ENCODE measurements at regions not wholly inside any gene's neighbourhood (a gene's known extent, or its start where the extent isn't known, plus 50 kb on each side); places are given as distances from the start of the nearest gene placed in this dataset.

DNA sequence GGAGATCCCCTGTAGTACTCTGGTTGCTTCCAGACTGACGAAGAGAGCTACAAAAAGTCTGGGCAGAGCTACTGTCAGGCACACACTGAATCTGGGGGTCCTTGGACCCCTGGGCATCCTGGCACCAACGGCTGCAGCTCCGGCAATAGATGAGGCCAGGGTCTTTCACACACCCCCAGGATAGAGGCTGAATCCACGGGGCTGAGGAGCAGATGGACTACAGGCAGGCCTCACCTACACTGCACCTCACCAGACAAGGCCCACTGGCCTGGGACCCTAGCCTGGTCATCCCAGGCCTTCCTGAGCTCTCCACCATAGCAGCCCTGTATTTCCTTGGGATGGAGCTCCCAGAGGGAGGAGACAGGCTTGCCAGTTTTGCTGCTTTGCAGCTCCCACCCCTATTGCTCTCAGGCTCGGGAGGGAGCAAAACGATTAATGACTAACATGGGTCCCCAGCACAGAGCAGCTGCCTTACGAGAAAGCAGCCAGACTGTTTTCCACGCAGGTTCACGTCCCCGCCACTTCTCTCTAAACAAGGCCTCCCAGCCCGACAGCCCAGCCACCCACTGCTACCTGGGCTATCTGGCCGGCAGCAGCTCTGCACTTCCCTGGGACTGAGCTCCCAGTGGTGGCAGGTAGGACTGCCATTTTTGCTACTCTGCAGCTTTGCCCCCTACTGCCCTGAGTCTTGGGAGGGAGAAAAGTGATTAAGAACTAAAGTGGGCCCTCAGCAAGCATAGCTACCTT lies 1022.5 kb upstream of the ADGRL2 start:
- TF ChIP-seq SMC3 (conservative IDR thresholded peaks at IDR 0.05; ENCODE audit: poor library complexity) (no peak), EP300 (conservative IDR thresholded peaks at IDR 0.05; ENCODE audit: poor library complexity, severe bottlenecking) (no peak)
- H2AFZ ChIP-seq (ENCODE audit: low read depth, low read length), result no peak overlapping the region
- no peaks in the 10 kb centered on the region for H3K27me3 ChIP-seq (ENCODE audit: insufficient read depth, low read depth, low read length)
- no peaks in the 10 kb centered on the region for H4K20me1 ChIP-seq (ENCODE audit: insufficient read depth)
- no peaks in the 10 kb centered on the region for H3K79me2 ChIP-seq (replicated peaks; ENCODE audit: insufficient read depth, low read length)
- H3K4me3 ChIP-seq (ENCODE audit: low read length), result no peak overlapping the region
- no peak overlapping the region for H3K4me2 ChIP-seq (ENCODE audit: low read length)
- no peaks in the 10 kb centered on the region for H3K36me3 ChIP-seq (ENCODE audit: insufficient read depth, low read length)
- no peaks in the 10 kb centered on the region for H3K9me2 ChIP-seq (ENCODE audit: insufficient read depth, low read length)
- H3K27ac ChIP-seq (ENCODE audit: low read length), result no peak overlapping the region
- H3K9me3 ChIP-seq (ENCODE audit: low read length), result no peaks in the 10 kb centered on the region
- no peaks in the 10 kb centered on the region for H3F3A ChIP-seq (ENCODE audit: insufficient read depth, low read length, poor library complexity, severe bottlenecking)
- H3K9ac ChIP-seq (ENCODE audit: low read length), result no peak overlapping the region

GRCh38 chr1:80776266-80776665 lies 1024.5 kb upstream of the ADGRL2 start:
- Histone ChIP-seq H3K27me3 (ENCODE audit: insufficient read depth, low read depth, low read length) (no peaks in the 10 kb centered on the region), H3K27ac (ENCODE audit: low read length) (no peak overlapping the region), H3K4me2 (ENCODE audit: low read length) (no peak overlapping the region), H3K79me2 (replicated peaks; ENCODE audit: insufficient read depth, low read length) (no peaks in the 10 kb centered on the region), H3K9ac (ENCODE audit: low read length) (no peak overlapping the region), H3K9me2 (ENCODE audit: insufficient read depth, low read length) (no peaks in the 10 kb centered on the region), H4K20me1 (ENCODE audit: insufficient read depth) (no peaks in the 10 kb centered on the region), H3K9me3 (ENCODE audit: low read length) (no peaks in the 10 kb centered on the region), H3K36me3 (ENCODE audit: insufficient read depth, low read length) (no peaks in the 10 kb centered on the region), H3F3A (ENCODE audit: insufficient read depth, low read length, poor library complexity, severe bottlenecking) (no peaks in the 10 kb centered on the region), H2AFZ (ENCODE audit: low read depth, low read length) (no peak overlapping the region), H3K4me3 (ENCODE audit: low read length) (no peak overlapping the region)
- no peak for TF ChIP-seq RAD21 (conservative IDR thresholded peaks at IDR 0.05)
- TF ChIP-seq SMC3 (conservative IDR thresholded peaks at IDR 0.05; ENCODE audit: poor library complexity), result no peak
- TF ChIP-seq EZH2 (IDR thresholded peaks at IDR 0.05; ENCODE audit: borderline replicate concordance, insufficient read depth, low read length, poor library complexity, severe bottlenecking), result no peak
- TF ChIP-seq TAF1 (IDR thresholded peaks at IDR 0.05; ENCODE audit: low read depth), result no peak
- no peak for TF ChIP-seq MXI1 (conservative IDR thresholded peaks at IDR 0.05; ENCODE audit: poor library complexity, severe bottlenecking)

DNA sequence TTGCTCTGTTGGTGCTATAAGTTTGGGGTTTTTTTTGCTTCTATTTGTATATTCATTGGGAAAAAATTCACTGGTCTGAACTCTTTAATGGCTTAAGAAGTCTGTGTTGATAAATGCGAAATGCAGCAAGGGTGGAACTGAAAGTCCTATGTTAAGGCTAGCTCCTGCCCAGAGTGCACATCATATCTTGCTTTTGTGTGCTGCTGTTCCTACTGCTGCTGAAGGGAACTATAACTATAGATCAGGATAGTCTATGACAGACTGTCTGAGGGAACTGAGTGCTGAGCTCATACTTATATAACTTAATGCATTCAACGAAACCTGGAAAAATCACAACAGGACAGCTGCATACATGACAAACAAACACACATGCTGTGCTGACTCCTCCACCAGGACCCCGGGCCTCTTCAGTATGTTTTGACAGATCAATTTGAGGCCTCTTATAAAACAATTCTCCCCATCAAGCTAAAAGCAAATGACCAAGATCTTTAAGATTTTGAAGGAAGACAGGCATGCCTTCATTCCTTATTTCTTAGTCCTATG lies 1031.5 kb upstream of the ADGRL2 start:
- Histone ChIP-seq H3K79me2 (replicated peaks; ENCODE audit: insufficient read depth, low read length) (no peaks in the 10 kb centered on the region), H2AFZ (ENCODE audit: low read depth, low read length) (no peak overlapping the region), H4K20me1 (ENCODE audit: insufficient read depth) (no peaks in the 10 kb centered on the region), H3K4me2 (ENCODE audit: low read length) (no peak overlapping the region), H3K4me3 (ENCODE audit: low read length) (no peak overlapping the region), H3K9me3 (ENCODE audit: low read length) (no peaks in the 10 kb centered on the region), H3F3A (ENCODE audit: insufficient read depth, low read length, poor library complexity, severe bottlenecking) (no peaks in the 10 kb centered on the region), H3K9me2 (ENCODE audit: insufficient read depth, low read length) (no peaks in the 10 kb centered on the region), H3K27ac (ENCODE audit: low read length) (no peak overlapping the region), H3K36me3 (ENCODE audit: insufficient read depth, low read length) (no peaks in the 10 kb centered on the region), H3K27me3 (ENCODE audit: insufficient read depth, low read depth, low read length) (no peaks in the 10 kb centered on the region), H3K9ac (ENCODE audit: low read length) (no peak overlapping the region)
- TF ChIP-seq EZH2 (IDR thresholded peaks at IDR 0.05; ENCODE audit: borderline replicate concordance, insufficient read depth, low read length, poor library complexity, severe bottlenecking), result no peak
- TF ChIP-seq SMC3 (conservative IDR thresholded peaks at IDR 0.05; ENCODE audit: poor library complexity), result no peak
- TF ChIP-seq REST (IDR thresholded peaks at IDR 0.05; ENCODE audit: borderline replicate concordance), result no peak
- no peak for TF ChIP-seq RAD21 (conservative IDR thresholded peaks at IDR 0.05)
- no peak for TF ChIP-seq MXI1 (conservative IDR thresholded peaks at IDR 0.05; ENCODE audit: poor library complexity, severe bottlenecking)
- TF ChIP-seq POLR2AphosphoS5 (IDR thresholded peaks at IDR 0.05), result peak; percentile 72
- TF ChIP-seq TAF1 (IDR thresholded peaks at IDR 0.05; ENCODE audit: low read depth), result no peak
- TF ChIP-seq, protein P1, sequence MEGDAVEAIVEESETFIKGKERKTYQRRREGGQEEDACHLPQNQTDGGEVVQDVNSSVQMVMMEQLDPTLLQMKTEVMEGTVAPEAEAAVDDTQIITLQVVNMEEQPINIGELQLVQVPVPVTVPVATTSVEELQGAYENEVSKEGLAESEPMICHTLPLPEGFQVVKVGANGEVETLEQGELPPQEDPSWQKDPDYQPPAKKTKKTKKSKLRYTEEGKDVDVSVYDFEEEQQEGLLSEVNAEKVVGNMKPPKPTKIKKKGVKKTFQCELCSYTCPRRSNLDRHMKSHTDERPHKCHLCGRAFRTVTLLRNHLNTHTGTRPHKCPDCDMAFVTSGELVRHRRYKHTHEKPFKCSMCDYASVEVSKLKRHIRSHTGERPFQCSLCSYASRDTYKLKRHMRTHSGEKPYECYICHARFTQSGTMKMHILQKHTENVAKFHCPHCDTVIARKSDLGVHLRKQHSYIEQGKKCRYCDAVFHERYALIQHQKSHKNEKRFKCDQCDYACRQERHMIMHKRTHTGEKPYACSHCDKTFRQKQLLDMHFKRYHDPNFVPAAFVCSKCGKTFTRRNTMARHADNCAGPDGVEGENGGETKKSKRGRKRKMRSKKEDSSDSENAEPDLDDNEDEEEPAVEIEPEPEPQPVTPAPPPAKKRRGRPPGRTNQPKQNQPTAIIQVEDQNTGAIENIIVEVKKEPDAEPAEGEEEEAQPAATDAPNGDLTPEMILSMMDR (IDR thresholded peaks at IDR 0.05; ENCODE audit: poor library complexity, severe bottlenecking), result no peak
- peak; percentile 55 for TF ChIP-seq EP300 (conservative IDR thresholded peaks at IDR 0.05; ENCODE audit: poor library complexity, severe bottlenecking)

Data from neural cell (in vitro differentiated cells).